Skin epidermis (tissue), 12 donors: ENCODE measurements at regions not wholly inside any gene's neighbourhood (a gene's known extent, or its start where the extent isn't known, plus 50 kb on each side); places are given as distances from the start of the nearest gene placed in this dataset.
A peak's percentile ranks its signal among the peaks of the same experiment; 100 is the strongest.
"Not testable (repeated sequence)": the region's sequence is repeated elsewhere in the genome, so short reads cannot be mapped to it uniquely, and the experiment has no call there.

Experiments used
- H3K27ac ChIP-seq, 21 experiments: fragments of 200-600 bp; sonication (generic) in 11 of 21; one replicate each; pipeline ENCODE4 v1.5.0; 2020; ENCODE audit warnings: mild to moderate bottlenecking in 3 of 21, inconsistent platforms in 2 of 21, moderate library complexity in 2 of 21
- H3K4me3 ChIP-seq, 7 experiments: fragments of 200-600 bp; sonication (generic) in 2 of 7; one replicate each; pipeline ENCODE4 v1.5.0; 2020; ENCODE audit warnings: inconsistent platforms in 2 of 7, mild to moderate bottlenecking in 2 of 7, moderate library complexity in 1 of 7

- H3K27ac ChIP-seq, result no peak overlapping the region
Observed at GRCh38 chr16:9141813-9142212, 50.4 kb downstream of the HAPSTR1 start.

GRCh38 chr16:9144106-9144505 lies 52.7 kb downstream of the HAPSTR1 start:
- H3K27ac ChIP-seq, result no peak overlapping the region

More at GRCh38 chr16:9141813-9142212, 50.4 kb downstream of the HAPSTR1 start:
- H3K4me3 ChIP-seq, result no peak overlapping the region

DNA sequence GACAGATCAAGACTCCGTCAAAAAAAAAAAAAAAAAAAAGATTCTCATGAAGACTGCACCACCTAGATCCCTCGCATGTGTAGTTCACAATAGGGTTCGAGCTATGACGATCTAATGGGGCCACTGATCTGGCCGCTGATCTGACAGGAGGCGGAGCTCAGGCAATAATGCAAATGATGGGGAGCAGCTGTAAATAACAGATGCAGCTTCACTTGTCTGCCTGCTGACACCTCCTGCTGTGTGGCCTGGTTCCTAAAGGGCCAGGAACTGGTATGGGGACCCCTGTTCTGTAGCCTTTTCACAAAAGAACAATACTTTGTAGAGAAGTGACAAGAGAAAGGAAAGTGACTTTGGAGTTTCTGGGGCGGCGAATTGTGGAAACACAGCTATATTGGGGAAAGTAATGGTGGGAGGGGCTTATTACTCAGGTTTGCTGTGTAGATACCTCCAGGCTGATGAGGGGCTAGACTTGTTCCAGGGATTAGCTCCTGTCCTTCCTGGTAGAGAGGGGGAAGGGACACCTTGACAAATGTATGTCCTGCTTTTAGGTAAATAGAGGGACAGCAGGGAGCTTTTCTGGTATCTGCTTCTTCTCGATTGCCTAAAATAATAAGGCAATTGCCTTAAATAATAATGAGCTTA lies 57.1 kb downstream of the HAPSTR1 start:
- Histone ChIP-seq H3K27ac (no peak overlapping the region), H3K4me3 (no peak overlapping the region)

More at GRCh38 chr16:9144106-9144505, 52.7 kb downstream of the HAPSTR1 start:
- no peak overlapping the region for H3K4me3 ChIP-seq

GRCh38 chr16:9151074-9151473 lies 59.6 kb downstream of the HAPSTR1 start:
- Histone ChIP-seq H3K27ac (no peak overlapping the region), H3K4me3 (no peak overlapping the region)

DNA sequence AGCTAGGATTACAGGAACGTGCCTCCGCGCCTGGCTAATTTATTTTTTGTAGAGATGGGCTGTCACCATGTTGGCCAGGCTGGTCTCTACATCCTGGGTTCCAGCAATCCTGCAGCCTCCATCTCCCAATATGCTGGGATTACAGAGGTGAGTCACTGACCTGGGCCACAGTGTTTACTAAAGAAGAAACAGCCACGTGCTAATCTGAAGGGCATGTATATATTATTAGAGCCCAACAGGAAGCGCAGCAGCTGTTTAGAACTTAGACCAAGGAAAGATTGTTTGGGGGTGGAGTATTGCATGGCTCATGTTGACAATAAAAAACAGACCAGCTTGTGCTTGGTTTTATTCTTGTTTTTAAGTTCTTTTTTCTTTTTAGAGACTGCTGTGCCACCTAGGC lies 60.2 kb downstream of the HAPSTR1 start:
- H3K27ac ChIP-seq, result no peak overlapping the region
- H3K4me3 ChIP-seq, result no peak overlapping the region

GRCh38 chr16:9152649-9153501 lies 61.4 kb downstream of the HAPSTR1 start:
- no peak overlapping the region for H3K27ac ChIP-seq
- H3K4me3 ChIP-seq, result no peak overlapping the region

- Histone ChIP-seq H3K27ac (no peak overlapping the region), H3K4me3 (no peak overlapping the region)
Observed at GRCh38 chr16:9153502-9153864, 62.0 kb downstream of the HAPSTR1 start.

DNA sequence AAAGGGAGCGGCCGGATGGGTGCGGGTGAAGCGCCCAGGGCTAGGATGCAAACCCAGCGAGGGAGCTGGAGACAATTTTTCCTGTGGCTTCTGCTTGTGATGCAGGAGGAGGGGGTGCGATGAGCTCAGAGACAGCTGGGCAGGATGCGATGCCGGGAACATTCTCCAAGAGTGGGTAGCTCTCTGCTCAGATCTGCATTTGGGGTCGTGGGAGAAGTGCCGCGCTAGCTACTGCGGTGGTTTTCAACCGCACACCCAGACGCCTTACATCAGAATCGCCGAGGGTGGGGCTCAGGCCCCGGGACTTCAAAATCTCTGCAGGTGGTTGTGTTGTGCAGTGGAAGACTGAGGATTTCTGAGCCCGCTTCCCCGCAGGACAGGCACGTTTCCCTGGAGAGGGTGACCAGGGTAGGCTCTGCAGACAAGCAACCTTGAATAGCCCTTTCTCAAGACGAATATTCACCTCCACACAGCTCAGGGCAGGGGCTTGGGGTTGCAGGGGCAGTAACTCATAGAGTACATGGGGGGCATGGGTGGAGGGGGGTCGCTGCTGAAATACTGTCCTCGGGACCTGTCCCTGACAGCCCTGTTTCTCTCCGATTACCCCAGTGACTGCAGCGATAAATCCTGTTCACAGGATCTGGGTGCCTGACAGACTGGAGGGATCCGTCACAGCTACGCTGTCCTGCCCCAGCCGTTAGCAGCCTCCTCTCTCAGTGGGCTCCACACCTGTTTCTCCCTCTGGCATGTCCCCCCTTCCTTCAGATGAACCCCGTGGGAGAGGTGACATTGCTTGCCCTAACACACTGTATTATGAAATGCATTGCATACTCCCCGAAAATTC lies 63.3 kb downstream of the HAPSTR1 start:
- no peak overlapping the region for H3K27ac ChIP-seq
- no peak overlapping the region for H3K4me3 ChIP-seq

- H3K27ac ChIP-seq, result no peak overlapping the region
Observed at GRCh38 chr16:9155871-9156270, 64.4 kb downstream of the HAPSTR1 start.

GRCh38 chr16:9159839-9160550 lies 68.6 kb downstream of the HAPSTR1 start:
- Histone ChIP-seq H3K27ac (no peak overlapping the region), H3K4me3 (no peak overlapping the region)

More at GRCh38 chr16:9155871-9156270, 64.4 kb downstream of the HAPSTR1 start:
- no peak overlapping the region for H3K4me3 ChIP-seq

- H3K4me3 ChIP-seq, result no peak overlapping the region
Observed at GRCh38 chr16:9160551-9160911, 69.1 kb downstream of the HAPSTR1 start.

DNA sequence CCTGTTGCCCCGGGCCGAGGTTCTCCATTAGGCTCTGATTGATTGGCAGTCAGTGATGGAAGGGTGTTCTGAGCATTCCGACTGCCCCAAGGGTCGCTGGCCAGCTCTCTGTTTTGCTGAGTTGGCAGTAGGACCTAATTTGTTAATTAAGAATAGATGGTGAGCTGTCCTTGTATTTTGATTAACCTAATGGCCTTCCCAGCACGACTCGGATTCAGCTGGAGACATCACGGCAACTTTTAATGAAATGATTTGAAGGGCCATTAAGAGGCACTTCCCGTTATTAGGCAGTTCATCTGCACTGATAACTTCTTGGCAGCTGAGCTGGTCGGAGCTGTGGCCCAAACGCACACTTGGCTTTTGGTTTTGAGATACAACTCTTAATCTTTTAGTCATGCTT lies 74.2 kb downstream of the HAPSTR1 start:
- Histone ChIP-seq H3K27ac (no peak overlapping the region), H3K4me3 (no peak overlapping the region)

More at GRCh38 chr16:9160551-9160911, 69.1 kb downstream of the HAPSTR1 start:
- no peak overlapping the region for H3K27ac ChIP-seq

- H3K4me3 ChIP-seq, H3K27ac ChIP-seq: not testable (repeated sequence)
Observed at GRCh38 chr16:9166326-9166993, 75.0 kb downstream of the HAPSTR1 start.

- H3K4me3 ChIP-seq, result no peak overlapping the region
- H3K27ac ChIP-seq, result no peak overlapping the region
Observed at GRCh38 chr16:9169094-9169493, 77.7 kb downstream of the HAPSTR1 start.

GRCh38 chr16:9170470-9170869 lies 79.0 kb downstream of the HAPSTR1 start:
- Histone ChIP-seq H3K27ac (no peak overlapping the region), H3K4me3 (peak overlapping the region in 1 of 7 experiments; percentile 9)

DNA sequence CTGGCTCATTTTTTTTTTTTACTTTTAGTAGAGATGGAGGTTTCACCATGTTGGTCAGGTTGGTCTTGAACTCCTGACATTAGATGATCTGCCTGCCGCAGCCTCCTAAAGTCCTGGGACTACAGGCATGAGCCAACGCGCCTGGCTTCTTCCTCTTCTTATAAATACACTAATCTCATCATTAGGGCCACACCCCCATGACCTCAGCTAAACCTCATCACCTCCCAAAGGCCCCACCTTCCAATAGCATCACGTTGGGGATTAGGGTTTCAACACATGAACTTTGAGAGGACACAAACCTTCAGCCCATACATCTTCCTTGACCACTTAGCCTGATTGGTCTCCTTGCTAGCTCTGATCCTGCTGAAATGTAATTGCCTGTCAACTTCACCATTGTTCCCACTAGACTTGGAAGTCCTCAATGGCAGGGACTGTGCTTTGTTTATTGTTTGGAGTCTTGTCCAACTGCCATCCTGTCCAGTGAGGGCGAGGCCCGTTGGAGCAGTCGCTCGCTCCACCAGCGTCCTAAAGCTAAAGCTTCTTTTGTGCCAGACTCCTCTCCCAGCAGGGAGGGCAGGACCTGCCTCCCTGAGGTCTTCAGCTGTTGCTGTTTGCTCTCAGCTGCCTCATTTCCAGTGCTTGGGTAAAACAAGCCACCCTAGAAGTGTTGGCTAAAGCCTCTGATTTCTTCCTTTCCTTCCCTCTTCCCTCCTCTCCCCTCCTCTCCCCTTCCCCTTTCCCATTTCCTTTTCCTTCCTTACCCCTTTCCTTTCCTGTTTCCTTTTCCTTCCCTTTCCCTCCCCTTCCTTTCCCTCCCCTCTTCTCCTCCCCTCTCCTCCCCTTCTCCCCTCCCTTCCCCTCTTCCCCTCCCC lies 85.3 kb downstream of the HAPSTR1 start:
- Histone ChIP-seq H3K27ac (no peak overlapping the region), H3K4me3 (no peak overlapping the region)

- H3K27ac ChIP-seq, result no peak overlapping the region
- H3K4me3 ChIP-seq, result no peak overlapping the region
Observed at GRCh38 chr16:9177861-9178260, 86.4 kb downstream of the HAPSTR1 start.

GRCh38 chr16:9183682-9184353 lies 92.4 kb downstream of the HAPSTR1 start:
- Histone ChIP-seq H3K27ac (no peak overlapping the region), H3K4me3 (no peak overlapping the region)
